NCI-H128 (cell line): ENCODE measurements at regions not wholly inside any gene's neighbourhood (a gene's known extent, or its start where the extent isn't known, plus 50 kb on each side); places are given as distances from the start of the nearest gene placed in this dataset.
"Not testable (repeated sequence)": the region's sequence is repeated elsewhere in the genome, so short reads cannot be mapped to it uniquely, and the experiment has no call there.

Experiments used
- DNase-seq: peaks from one replicate; lab custom pipeline; 2025; ENCODE audit not compliant: unreplicated experiment; lab: John Stamatoyannopoulos, UW

- no peak for DNase-seq
These were observed 412.0 kb upstream of the ZEB2 start for GRCh38 chr2:144931960-144932359.

GRCh38 chr2:144931480-144931879 lies 411.6 kb upstream of the ZEB2 start:
- no peak for DNase-seq

GRCh38 chr2:144927429-144927828 lies 407.5 kb upstream of the ZEB2 start:
- DNase-seq: no peak

- no peak for DNase-seq
These were observed 406.0 kb upstream of the ZEB2 start for GRCh38 chr2:144925886-144926285.

DNA sequence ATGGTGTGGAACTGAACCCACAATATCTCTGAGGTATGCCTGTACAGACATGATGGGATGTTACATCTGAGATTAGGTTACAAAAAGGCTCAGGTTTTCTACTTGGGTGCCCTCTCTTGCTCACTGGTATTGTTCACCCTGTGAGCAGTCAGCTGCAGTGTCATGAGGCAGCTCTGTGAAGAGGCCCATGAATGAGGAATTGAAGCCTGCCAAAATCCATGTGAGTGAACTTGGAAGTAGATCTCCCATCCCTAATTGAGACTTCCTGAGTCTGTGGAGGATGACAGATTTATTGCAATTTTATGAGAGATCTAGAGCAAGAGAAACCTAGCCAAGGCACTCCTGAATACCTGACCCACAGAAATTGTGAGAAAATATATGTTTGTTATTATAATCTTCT lies 404.9 kb upstream of the ZEB2 start:
- no peak for DNase-seq

DNA sequence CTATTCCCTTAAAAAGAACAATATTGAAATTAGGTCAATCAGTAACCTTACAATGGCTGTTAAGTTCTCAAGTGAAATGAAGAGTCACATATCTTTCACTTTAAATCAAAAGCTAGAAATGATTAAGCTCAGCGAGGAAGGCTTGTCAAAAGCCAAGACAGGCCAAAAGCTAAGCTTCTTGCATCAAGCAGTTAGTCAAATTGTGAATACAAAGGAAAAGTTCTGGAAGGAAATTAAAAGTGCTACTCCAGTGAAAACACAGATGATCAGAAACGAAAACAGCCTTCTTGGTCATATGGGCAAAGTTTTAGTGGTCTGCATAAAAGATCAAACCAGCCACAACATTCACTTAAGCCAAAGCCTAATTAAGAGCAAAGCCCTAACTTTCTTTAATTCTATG lies 402.6 kb upstream of the ZEB2 start:
- no peak for DNase-seq

DNA sequence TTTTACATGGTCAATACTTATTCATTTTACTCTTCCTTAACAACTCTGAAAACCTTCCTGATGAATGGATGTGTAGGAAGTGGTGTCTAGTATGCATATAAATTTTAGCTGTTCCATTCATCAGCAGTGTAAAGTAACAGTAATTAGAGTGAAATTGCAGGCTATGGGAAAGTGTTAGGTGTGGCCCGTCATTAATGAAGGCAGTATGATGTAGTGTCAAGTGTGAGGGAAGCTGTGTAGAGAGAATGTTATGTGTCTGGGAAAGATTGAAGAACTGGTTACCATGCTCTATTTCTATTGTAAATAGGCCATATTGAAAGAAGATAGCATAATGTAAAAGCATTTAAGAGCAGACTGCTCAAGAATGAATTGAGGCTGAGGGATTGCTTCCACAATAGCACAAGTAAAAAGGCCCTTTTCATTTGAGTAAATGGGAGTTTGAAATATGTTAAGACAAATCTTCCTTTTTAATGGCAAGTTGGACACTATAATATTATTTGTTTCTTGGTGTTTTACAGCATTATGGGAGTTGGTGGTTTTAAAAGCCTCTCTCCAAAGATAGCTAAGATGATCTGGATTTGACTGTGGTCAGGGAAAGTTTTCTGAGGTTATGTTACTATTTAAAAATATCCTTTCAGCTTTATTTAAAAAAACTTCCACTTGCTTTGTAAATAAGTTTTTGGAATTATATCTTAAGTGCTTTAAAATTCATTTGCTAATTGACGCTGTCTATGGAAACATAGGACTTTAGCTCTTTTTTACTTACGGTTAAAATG lies 401.0 kb upstream of the ZEB2 start:
- DNase-seq: no peak

GRCh38 chr2:144914622-144915318 lies 394.9 kb upstream of the ZEB2 start:
- no peak for DNase-seq

DNA sequence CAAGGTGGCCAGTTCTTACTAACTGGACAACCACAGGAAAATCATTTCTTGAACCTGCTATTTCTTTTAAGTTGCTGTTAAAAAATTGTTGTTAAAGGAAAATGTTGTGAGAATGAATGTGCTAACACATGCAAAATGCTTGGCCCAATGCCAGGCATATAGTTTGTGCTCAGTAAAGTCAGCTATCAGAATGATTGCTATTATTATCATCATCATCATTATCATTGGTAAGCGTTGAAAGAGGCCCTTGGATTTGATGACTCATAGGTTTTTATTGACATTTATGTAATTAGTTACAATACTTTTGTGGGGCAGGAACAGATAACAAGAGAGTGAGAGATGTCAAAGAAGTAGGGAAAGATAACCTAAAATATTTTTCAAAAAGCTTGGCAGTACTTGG lies 394.2 kb upstream of the ZEB2 start:
- no peak for DNase-seq

DNA sequence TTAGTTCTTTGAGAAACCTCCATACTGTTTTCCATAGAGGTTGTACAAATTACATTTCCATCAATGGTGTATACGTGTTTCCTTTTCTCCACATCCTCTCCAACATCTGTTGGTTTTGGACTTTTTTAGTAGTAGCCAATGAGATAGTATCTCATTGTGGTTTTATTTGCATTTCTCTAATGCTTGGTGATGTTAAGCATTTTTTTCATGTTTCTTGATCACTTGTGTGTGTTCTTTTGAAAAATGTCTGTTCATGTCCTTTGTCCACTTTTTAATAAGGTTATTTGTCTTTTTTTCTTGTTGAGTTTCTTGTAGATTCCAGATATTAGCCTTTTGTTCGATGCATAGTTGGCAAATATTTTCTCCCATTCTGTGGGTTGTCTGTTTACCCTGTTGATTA lies 392.3 kb upstream of the ZEB2 start:
- no peak for DNase-seq

- DNase-seq: no peak
These were observed 386.0 kb upstream of the ZEB2 start for GRCh38 chr2:144905956-144906355.

DNA sequence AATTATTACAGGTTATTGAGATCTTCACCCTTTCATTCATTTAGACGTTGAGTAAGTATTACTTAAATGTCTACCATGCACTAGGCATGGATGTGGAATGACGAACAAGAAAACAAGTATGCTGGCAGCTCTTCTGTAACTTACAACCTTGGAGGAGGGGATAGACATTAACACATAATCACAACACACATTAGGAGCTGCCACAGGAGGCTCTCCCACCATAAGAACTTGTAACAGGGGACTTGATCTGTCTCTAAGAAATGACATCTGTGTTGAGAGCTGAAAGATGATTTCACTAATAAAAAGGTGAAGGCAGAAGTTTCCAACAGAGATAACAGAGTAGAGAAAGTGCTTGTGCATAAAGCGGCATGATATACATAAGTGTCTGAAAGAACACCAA lies 384.7 kb upstream of the ZEB2 start:
- DNase-seq: no peak

- not testable (repeated sequence) for DNase-seq
These were observed 383.1 kb upstream of the ZEB2 start for GRCh38 chr2:144903045-144903444.

DNA sequence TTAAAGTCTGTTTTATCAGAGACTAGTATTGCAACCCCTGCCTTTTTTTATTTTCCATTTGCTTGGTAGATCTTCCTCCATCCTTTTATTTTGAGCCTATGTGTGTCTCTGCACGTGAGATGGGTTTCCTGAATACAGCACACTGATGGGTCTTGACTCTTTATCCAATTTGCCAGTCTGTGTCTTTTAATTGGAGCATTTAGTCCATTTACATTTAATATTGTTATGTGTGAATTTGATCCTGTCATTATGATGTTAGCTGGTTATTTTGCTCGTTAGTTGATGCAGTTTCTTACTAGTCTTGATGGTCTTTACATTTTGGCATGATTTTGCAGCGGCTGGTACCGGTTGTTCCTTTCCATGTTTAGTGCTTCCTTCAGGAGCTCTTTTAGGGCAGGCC lies 381.5 kb upstream of the ZEB2 start:
- not testable (repeated sequence) for DNase-seq

GRCh38 chr2:144896341-144896740 lies 376.4 kb upstream of the ZEB2 start:
- no peak for DNase-seq

DNA sequence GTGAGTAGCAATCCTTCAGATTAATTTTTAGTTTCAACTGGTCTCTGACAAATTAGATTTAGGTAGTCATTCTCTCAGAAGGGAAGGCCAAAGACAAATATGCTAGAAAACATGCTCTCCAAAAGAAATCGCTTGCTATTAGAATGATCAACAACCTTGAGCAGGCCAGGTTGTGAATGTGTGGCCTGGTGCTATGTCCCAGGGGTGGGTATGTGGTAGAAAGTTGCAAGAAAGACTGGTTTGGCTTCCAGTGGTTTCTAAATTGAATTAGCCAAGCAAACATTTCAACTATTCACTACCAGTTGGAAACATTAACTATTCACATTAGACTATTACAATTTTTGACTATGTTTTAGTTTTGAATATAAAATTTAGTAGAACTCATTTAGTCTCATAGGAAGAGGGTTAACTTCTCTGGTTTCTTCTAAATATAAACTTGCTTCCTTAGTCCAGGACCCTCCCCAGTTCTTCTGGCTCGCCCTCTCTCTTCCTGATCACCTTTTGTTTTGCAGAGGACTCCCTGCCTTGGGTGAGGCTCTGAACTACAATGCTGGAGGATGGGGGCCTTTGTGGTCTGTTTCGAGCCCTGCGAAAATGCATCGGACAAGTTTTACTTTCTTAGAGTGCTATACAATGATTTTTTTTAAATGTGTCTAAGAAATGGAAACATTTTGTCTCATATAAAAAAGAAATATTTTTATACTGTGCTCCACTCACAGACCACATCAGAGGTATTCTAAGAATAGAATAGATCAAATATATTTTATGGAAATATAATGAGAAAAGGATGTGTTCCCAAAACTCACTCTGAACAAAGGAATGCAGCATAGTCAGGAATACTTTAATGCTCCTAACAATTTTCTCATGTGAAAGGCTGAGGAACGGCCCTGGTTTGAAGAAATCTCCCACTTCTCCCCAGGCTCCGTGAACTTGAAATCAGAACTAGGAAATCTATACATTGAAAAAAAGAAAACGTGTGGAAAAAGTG lies 375.0 kb upstream of the ZEB2 start:
- no peak for DNase-seq

DNA sequence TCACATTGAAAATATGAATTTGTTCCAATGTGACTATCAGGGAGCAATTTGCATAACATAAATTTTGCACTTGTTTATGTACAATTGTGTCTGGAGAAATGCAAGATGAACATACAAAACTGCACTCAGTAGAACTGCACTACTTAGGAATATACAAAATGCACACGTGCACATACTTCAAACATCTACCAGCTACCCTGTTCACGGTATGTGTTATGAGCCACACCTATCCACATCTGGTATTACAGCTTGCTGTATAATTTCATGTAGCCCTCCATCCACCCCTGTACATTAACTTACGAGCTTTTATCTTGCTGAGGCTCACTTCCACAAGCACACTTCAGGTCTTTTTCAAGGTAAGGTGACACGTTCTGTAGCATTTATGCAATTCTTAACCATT lies 373.5 kb upstream of the ZEB2 start:
- no peak for DNase-seq

DNA sequence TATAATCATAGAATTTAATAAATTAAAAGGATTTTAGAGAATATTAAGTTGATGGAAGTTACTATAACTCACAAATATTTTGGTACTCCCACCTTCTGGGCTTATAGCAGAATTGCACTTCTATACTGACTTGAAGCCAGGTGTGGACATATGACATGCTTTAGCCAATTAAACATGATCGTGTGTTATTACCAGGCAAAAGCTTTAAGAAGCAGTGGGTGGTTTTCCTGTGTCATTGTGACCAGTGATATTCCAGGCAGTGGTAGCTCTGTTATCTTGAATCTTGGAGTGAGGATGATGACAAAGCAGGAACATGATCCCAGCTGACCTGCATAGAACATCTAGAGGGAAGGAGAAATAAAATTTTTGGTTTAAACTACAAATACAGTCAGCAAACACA lies 370.9 kb upstream of the ZEB2 start:
- DNase-seq: no peak

DNA sequence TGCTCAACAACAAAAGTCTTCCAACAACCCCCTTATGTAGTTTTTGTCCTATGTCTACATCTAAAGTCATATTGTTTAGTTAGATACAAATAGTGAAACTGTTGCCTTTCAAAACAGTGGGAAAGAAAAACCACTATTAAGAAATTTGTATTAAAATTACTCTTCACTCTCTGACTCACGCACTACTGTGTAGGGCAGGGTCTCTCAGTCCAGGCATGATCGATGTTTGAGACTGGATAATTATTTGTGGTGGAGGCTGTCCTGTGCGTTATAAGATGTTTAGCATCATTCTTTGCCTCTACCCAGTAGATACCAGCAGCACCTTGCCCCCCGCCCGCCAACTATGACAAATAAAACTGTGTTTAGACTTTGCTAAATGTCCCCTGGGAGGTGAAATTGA lies 369.4 kb upstream of the ZEB2 start:
- DNase-seq: no peak

GRCh38 chr2:144886862-144887261 lies 366.9 kb upstream of the ZEB2 start:
- DNase-seq: no peak

- no peak for DNase-seq
These were observed 358.0 kb upstream of the ZEB2 start for GRCh38 chr2:144877893-144878292.

DNA sequence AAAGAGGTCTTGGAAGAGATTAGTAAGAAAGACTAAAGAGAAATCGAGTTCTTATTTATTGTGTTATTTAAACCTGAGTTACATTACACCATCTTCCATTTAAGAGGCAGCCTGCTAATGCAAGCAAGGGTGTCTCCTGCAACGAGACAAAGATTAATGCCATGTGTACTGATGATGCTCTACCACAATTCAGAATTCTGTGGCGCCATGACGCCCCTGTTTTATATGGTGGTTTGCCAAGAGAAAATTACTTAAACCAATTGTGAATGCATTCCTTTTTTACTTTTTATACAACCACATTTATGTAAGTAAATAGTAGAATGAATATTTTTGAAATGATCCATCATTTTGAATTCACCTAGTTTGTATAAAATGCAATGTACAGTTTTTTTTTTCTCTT lies 356.1 kb upstream of the ZEB2 start:
- DNase-seq: no peak
